Neural progenitor cell (in vitro differentiated cells): ENCODE measurements at regions not wholly inside any gene's neighbourhood (a gene's known extent, or its start where the extent isn't known, plus 50 kb on each side); places are given as distances from the start of the nearest gene placed in this dataset.

Experiments
- DNase-seq: peaks from one replicate; pipeline ENCODE4 v3.0.0-alpha.2; 2016; ENCODE audit warnings: low spot score
- H2AFZ ChIP-seq: fragments of 200-600 bp; sonication (generic); replicated peaks from 2 replicates; pipeline ENCODE4 v1.6.1; 2016; ENCODE audit warnings: antibody characterized with exemption
- H3F3A ChIP-seq: fragments of 200-600 bp; sonication (generic); 2 replicates; pipeline ENCODE4 v1.6.1; 2016; ENCODE audit warnings: antibody characterized with exemption, low read depth
- H3K27ac ChIP-seq: fragments of 200-600 bp; sonication (generic); 2 replicates; pipeline ENCODE4 v1.5.1; 2016; ENCODE audit warnings: mild to moderate bottlenecking
- H3K27me3 ChIP-seq: fragments of 200-600 bp; sonication (generic); 2 replicates; pipeline ENCODE4 v1.6.1; 2016; ENCODE audit warnings: mild to moderate bottlenecking, moderate library complexity
- H3K36me3 ChIP-seq: fragments of 200-600 bp; sonication (generic); 2 replicates; pipeline ENCODE4 v1.5.1; 2016
- H3K4me1 ChIP-seq: fragments of 200-600 bp; sonication (generic); 2 replicates; pipeline ENCODE4 v1.6.1; 2016; ENCODE audit warnings: mixed run types
- H3K4me2 ChIP-seq: fragments of 200-600 bp; sonication (generic); 2 replicates; pipeline ENCODE4 v1.6.1; 2016
- H3K4me3 ChIP-seq: fragments of 200-600 bp; sonication (generic); 2 replicates; pipeline ENCODE4 v1.5.1; 2016
- H3K79me2 ChIP-seq: fragments of 200-600 bp; sonication (generic); 2 replicates; pipeline ENCODE4 v1.6.1; 2016; ENCODE audit warnings: low read depth
- H3K9ac ChIP-seq: fragments of 200-600 bp; sonication (generic); 2 replicates; pipeline ENCODE4 v1.6.1; 2016
- H3K9me3 ChIP-seq: fragments of 200-600 bp; sonication (generic); 2 replicates; pipeline ENCODE4 v1.5.1; 2016; ENCODE audit warnings: low read depth
- H4K20me1 ChIP-seq: fragments of 200-600 bp; sonication (generic); 2 replicates; pipeline ENCODE4 v1.6.1; 2016; ENCODE audit warnings: low read depth
- H3K27ac Mint-ChIP-seq: 3 replicates; pipeline ENCODE4 v1.8.0; 2021; ENCODE audit warnings: mixed read lengths
- H3K27me3 Mint-ChIP-seq: 2 replicates; pipeline ENCODE4 v1.8.0; 2022; ENCODE audit warnings: low read depth, mild to moderate bottlenecking, inconsistent platforms, moderate library complexity, mixed read lengths; ENCODE audit not compliant: insufficient read depth
- H3K36me3 Mint-ChIP-seq: 3 replicates; pipeline ENCODE4 v1.8.0; 2021; ENCODE audit warnings: mixed read lengths
- H3K4me1 Mint-ChIP-seq: 3 replicates; pipeline ENCODE4 v1.8.0; 2021; ENCODE audit warnings: mixed read lengths
- H3K4me3 Mint-ChIP-seq: 3 replicates; pipeline ENCODE4 v1.8.0; 2021; ENCODE audit warnings: mild to moderate bottlenecking, moderate library complexity, mixed read lengths
- H3K9me3 Mint-ChIP-seq: 3 replicates; pipeline ENCODE4 v1.8.0; 2020; ENCODE audit warnings: mixed read lengths
- CTCF ChIP-seq: fragments of 200-600 bp; sonication (generic); IDR thresholded peaks from 2 replicates; pipeline ENCODE4 v1.5.1; 2017; ENCODE audit warnings: antibody characterized with exemption, mild to moderate bottlenecking
- EZH2 ChIP-seq: fragments of 200-600 bp; sonication (generic); IDR thresholded peaks from 2 replicates; pipeline ENCODE4 v1.6.1; 2017; ENCODE audit warnings: antibody characterized with exemption, mild to moderate bottlenecking, moderate library complexity
- EZH2phosphoT487 ChIP-seq: fragments of 200-600 bp; sonication (generic); IDR thresholded peaks from 2 replicates; pipeline ENCODE4 v1.6.1; 2017; ENCODE audit warnings: antibody characterized with exemption

GRCh38 chr16:51705142-51705541 lies 554.1 kb upstream of the SALL1 start:
- H2AFZ ChIP-seq = no peak overlapping the region
- H3K36me3 Mint-ChIP-seq = peaks cover 8% of the 10 kb centered on the region
- H3K27ac Mint-ChIP-seq = no peak overlapping the region
- peaks cover 26% of the 10 kb centered on the region for H3K9me3 Mint-ChIP-seq
- TF ChIP-seq EZH2phosphoT487 (no peak), EZH2 (no peak), CTCF (no peak)
- no peaks in the 10 kb centered on the region for H3K79me2 ChIP-seq
- no peaks in the 10 kb centered on the region for H4K20me1 ChIP-seq
- no peak overlapping the region for H3K4me2 ChIP-seq
- H3K9ac ChIP-seq = no peak overlapping the region
- H3K27me3 ChIP-seq = no peaks in the 10 kb centered on the region
- no peaks in the 10 kb centered on the region for H3F3A ChIP-seq
- no peak overlapping the region for H3K27ac ChIP-seq
- H3K27me3 Mint-ChIP-seq = peaks cover 3% of the 10 kb centered on the region
- H3K4me3 ChIP-seq = no peak overlapping the region
- no peaks in the 10 kb centered on the region for H3K36me3 ChIP-seq
- peaks cover 12% of the 10 kb centered on the region for H3K9me3 ChIP-seq
- no peak for DNase-seq
- H3K4me1 Mint-ChIP-seq = peaks cover 8% of the 10 kb centered on the region
- H3K4me1 ChIP-seq = no peaks in the 10 kb centered on the region
- H3K4me3 Mint-ChIP-seq = no peak overlapping the region

GRCh38 chr16:51701025-51701424 lies 550.0 kb upstream of the SALL1 start:
- Histone ChIP-seq H2AFZ (no peak overlapping the region), H3K27ac (no peak overlapping the region), H3K9ac (no peak overlapping the region), H3F3A (no peaks in the 10 kb centered on the region), H3K4me3 (no peak overlapping the region), H3K4me1 (no peaks in the 10 kb centered on the region), H3K79me2 (no peaks in the 10 kb centered on the region), H3K27me3 (no peaks in the 10 kb centered on the region), H3K4me2 (no peak overlapping the region), H4K20me1 (no peaks in the 10 kb centered on the region), H3K9me3 (peaks cover 12% of the 10 kb centered on the region), H3K36me3 (no peaks in the 10 kb centered on the region)
- Mint-ChIP-seq H3K9me3 (peaks cover 16% of the 10 kb centered on the region), H3K36me3 (peaks cover 8% of the 10 kb centered on the region), H3K4me1 (peaks cover 7% of the 10 kb centered on the region), H3K27me3 (peaks cover 3% of the 10 kb centered on the region), H3K4me3 (no peak overlapping the region), H3K27ac (no peak overlapping the region)
- TF ChIP-seq CTCF = no peak
- no peak for DNase-seq

GRCh38 chr16:51699686-51700396 lies 548.8 kb upstream of the SALL1 start:
- H2AFZ ChIP-seq = no peak overlapping the region
- H3K79me2 ChIP-seq = no peaks in the 10 kb centered on the region
- H3K4me1 ChIP-seq = no peaks in the 10 kb centered on the region
- Mint-ChIP-seq H3K27me3 (peaks cover 3% of the 10 kb centered on the region), H3K4me3 (no peak overlapping the region), H3K27ac (no peak overlapping the region), H3K36me3 (peaks cover 6% of the 10 kb centered on the region), H3K4me1 (peaks cover 7% of the 10 kb centered on the region), H3K9me3 (peaks cover 9% of the 10 kb centered on the region)
- H3K27ac ChIP-seq = no peak overlapping the region
- H3K4me3 ChIP-seq = no peak overlapping the region
- H3F3A ChIP-seq = no peaks in the 10 kb centered on the region
- no peak for DNase-seq
- peaks cover 5% of the 10 kb centered on the region for H3K9me3 ChIP-seq
- H4K20me1 ChIP-seq = no peaks in the 10 kb centered on the region
- H3K27me3 ChIP-seq = no peaks in the 10 kb centered on the region
- TF ChIP-seq EZH2 (no peak), CTCF (no peak), EZH2phosphoT487 (no peak)
- H3K9ac ChIP-seq = no peak overlapping the region
- no peak overlapping the region for H3K4me2 ChIP-seq
- no peaks in the 10 kb centered on the region for H3K36me3 ChIP-seq
